T-cell (primary cell): ENCODE measurements at regions not wholly inside any gene's neighbourhood (a gene's known extent, or its start where the extent isn't known, plus 50 kb on each side); places are given as distances from the start of the nearest gene placed in this dataset.

Source experiments
- ATAC-seq, 4 experiments: fragments of 200-7000 bp in 3 of 4; fragments of 150-1000 bp in 1 of 4; cut with Tn5 transposase; replicated peaks in 1 of 4; 1 replicate in 3 of 4; 2 replicates in 1 of 4; pipeline ENCODE4 v1.10.0; 2021; ENCODE audit warnings: moderate library complexity in 3 of 4, mild to moderate bottlenecking in 2 of 4, moderate number of reproducible peaks in 1 of 4
- CTCF ChIA-PET, 2 donors: fragments of 300-600 bp; sonication (Branson Sonifier 250); formaldehyde crosslinking; loops; one replicate each; lab custom pipeline; 2022; ENCODE audit warnings: antibody characterized with exemption in 2 of 2; lab: Charles Lee
- POLR2A ChIA-PET, 2 donors: fragments of 300-600 bp; sonication (Branson Sonifier 250); formaldehyde crosslinking; loops; one replicate each; lab custom pipeline; 2022; ENCODE audit warnings: antibody characterized with exemption in 2 of 2; lab: Charles Lee
- DNase-seq, 35 experiments: peaks; one replicate each; pipeline versions ENCODE4 v3.0.0 to v3.0.0-alpha.2; 2013 to 2023
- H3K27ac ChIP-seq: one replicate; pipeline ENCODE4 v1.5.1; 2013; ENCODE audit warnings: low read length
- H3K27me3 ChIP-seq, 2 experiments: replicated peaks in 1 of 2; 1 replicate in 1 of 2; 2 replicates in 1 of 2; pipeline versions ENCODE4 v1.6.1 to v1.7.0; 2013; ENCODE audit warnings: low read length in 1 of 2, mixed read lengths in 1 of 2; ENCODE audit not compliant: control insufficient read depth in 2 of 2, insufficient read depth in 2 of 2; ENCODE audit errors: extremely low read depth in 1 of 2
- H3K36me3 ChIP-seq, 2 donors: 1 replicate in 1 of 2; 2 replicates in 1 of 2; pipeline versions ENCODE4 v1.6.1 to v1.7.0; 2013; ENCODE audit warnings: low read length in 1 of 2; ENCODE audit not compliant: control insufficient read depth in 2 of 2, insufficient read depth in 1 of 2; ENCODE audit errors: extremely low read depth in 1 of 2
- H3K4me1 ChIP-seq, 2 experiments: 1 replicate in 1 of 2; 2 replicates in 1 of 2; pipeline versions ENCODE4 v1.6.1 to v1.7.0; 2013; ENCODE audit warnings: low read length in 2 of 2, mixed read lengths in 1 of 2; ENCODE audit not compliant: insufficient read depth in 2 of 2, control insufficient read depth in 1 of 2; ENCODE audit errors: extremely low read depth in 1 of 2
- H3K4me3 ChIP-seq, 2 donors: 1 replicate in 1 of 2; 2 replicates in 1 of 2; pipeline versions ENCODE4 v1.5.1 to v1.7.0; 2013; ENCODE audit warnings: mild to moderate bottlenecking in 2 of 2, low read length in 1 of 2, moderate library complexity in 1 of 2; ENCODE audit not compliant: control insufficient read depth in 1 of 2; ENCODE audit errors: extremely low read depth in 1 of 2
- H3K9me3 ChIP-seq: 2 replicates; pipeline ENCODE4 v1.7.0; 2013
- H3K27ac Mint-ChIP-seq, 2 donors: one replicate each; pipeline ENCODE4 v1.8.0; 2020 to 2021; ENCODE audit warnings: mild to moderate bottlenecking in 2 of 2, mixed read lengths in 2 of 2
- H3K27me3 Mint-ChIP-seq, 2 donors: one replicate each; pipeline ENCODE4 v1.8.0; 2021 to 2022; ENCODE audit warnings: mixed read lengths in 2 of 2
- H3K36me3 Mint-ChIP-seq: one replicate; pipeline ENCODE4 v1.8.0; 2021; ENCODE audit warnings: mixed read lengths
- H3K4me1 Mint-ChIP-seq, 3 donors: one replicate each; pipeline ENCODE4 v1.8.0; 2020 to 2022; ENCODE audit warnings: mixed read lengths in 3 of 3, mild to moderate bottlenecking in 1 of 3
- H3K4me3 Mint-ChIP-seq, 3 donors: one replicate each; pipeline ENCODE4 v1.8.0; 2020 to 2022; ENCODE audit warnings: mild to moderate bottlenecking in 3 of 3, mixed read lengths in 3 of 3, moderate library complexity in 3 of 3
- H3K9me3 Mint-ChIP-seq, 3 donors: one replicate each; pipeline ENCODE4 v1.8.0; 2020 to 2022; ENCODE audit warnings: mixed read lengths in 3 of 3
- WGBS: methylation state at CpG from one replicate; pipeline ENCODE4 v1.1.5; 2013; ENCODE audit warnings: missing lambda C conversion rate; ENCODE audit not compliant: insufficient coverage; 5-methylcytosine and 5-hydroxymethylcytosine counted together

- no peaks in the 10 kb centered on the region for H3K9me3 Mint-ChIP-seq
- H3K27ac ChIP-seq: no peak overlapping the region
- H3K9me3 ChIP-seq: no peaks in the 10 kb centered on the region
- WGBS: 100% methylated on average over 2 of the region's 11 CpGs
- H3K27me3 Mint-ChIP-seq: peaks cover 3 to 9% of the 10 kb centered on the region in 2 donors
- no peaks in the 10 kb centered on the region for H3K36me3 ChIP-seq
- CTCF ChIA-PET: no interaction called here
- H3K36me3 Mint-ChIP-seq: no peaks in the 10 kb centered on the region
- ATAC-seq: no peak
- peaks cover 0 to 18% of the 10 kb centered on the region in 2 experiments for H3K27me3 ChIP-seq
- no peak overlapping the region for H3K4me3 Mint-ChIP-seq
- POLR2A ChIA-PET: no interaction called here
- no peak overlapping the region for H3K4me3 ChIP-seq
- H3K27ac Mint-ChIP-seq: no peak overlapping the region
- no peaks in the 10 kb centered on the region for H3K4me1 Mint-ChIP-seq
- H3K4me1 ChIP-seq: no peaks in the 10 kb centered on the region
- DNase-seq: no peak
These were observed 115.1 kb upstream of the GRAMD1B start for GRCh38 chr11:123314972-123315371.

GRCh38 chr11:123313262-123313661 lies 116.8 kb upstream of the GRAMD1B start:
- no peak for DNase-seq
- H3K27ac Mint-ChIP-seq: no peak overlapping the region
- CTCF ChIA-PET: no interaction called here
- Histone ChIP-seq H3K36me3 (no peaks in the 10 kb centered on the region), H3K27ac (no peak overlapping the region), H3K9me3 (no peaks in the 10 kb centered on the region), H3K27me3 (peaks cover 0 to 18% of the 10 kb centered on the region in 2 experiments), H3K4me1 (no peaks in the 10 kb centered on the region), H3K4me3 (no peak overlapping the region)
- H3K4me1 Mint-ChIP-seq: no peaks in the 10 kb centered on the region
- H3K9me3 Mint-ChIP-seq: no peaks in the 10 kb centered on the region
- peaks cover 2 to 9% of the 10 kb centered on the region in 2 donors for H3K27me3 Mint-ChIP-seq
- ATAC-seq: no peak
- H3K36me3 Mint-ChIP-seq: no peaks in the 10 kb centered on the region
- H3K4me3 Mint-ChIP-seq: no peak overlapping the region
- 100% methylated on average over 3 of the region's 5 CpGs for WGBS
- POLR2A ChIA-PET: no interaction called here

DNA sequence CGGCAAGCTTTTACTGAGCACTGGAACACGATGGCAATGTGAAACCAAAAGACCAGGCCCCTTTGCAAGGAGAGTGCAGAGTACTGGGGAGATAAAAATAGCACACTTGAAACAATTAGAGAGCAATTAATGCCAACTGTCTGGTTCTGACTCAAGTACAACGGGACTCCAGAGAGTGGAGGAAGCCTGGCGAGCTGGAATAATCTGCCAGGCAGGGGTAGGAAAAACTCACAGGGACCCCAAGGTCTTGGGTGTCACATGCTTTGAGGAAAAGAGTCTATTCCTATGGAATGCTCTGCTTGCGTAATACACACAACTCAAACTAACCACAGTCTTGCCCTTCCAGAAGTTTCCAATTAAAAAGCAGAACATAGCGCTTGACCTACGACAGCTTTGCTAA lies 113.0 kb upstream of the CLMP start:
- H3K4me3 Mint-ChIP-seq: no peak overlapping the region
- H3K9me3 Mint-ChIP-seq: no peaks in the 10 kb centered on the region
- ATAC-seq (no peak), DNase-seq (no peak)
- no peaks in the 10 kb centered on the region for H3K36me3 Mint-ChIP-seq
- Histone ChIP-seq H3K9me3 (no peaks in the 10 kb centered on the region), H3K27me3 (peaks cover 0 to 2% of the 10 kb centered on the region in 2 experiments), H3K36me3 (no peaks in the 10 kb centered on the region), H3K4me3 (no peak overlapping the region), H3K27ac (no peak overlapping the region), H3K4me1 (peaks cover 0 to 10% of the 10 kb centered on the region in 2 experiments)
- H3K27me3 Mint-ChIP-seq: peaks cover 0 to 5% of the 10 kb centered on the region in 2 donors
- WGBS: 40% methylated on average over 2 of the region's 7 CpGs
- CTCF ChIA-PET: interaction anchor here in 1 of 2 donors (1.2 kb wide), 1 partner anchor 9 kb away, joined by 4 read pairs; no protein-coding TSS in a partner anchor
- POLR2A ChIA-PET: no interaction called here
- peaks cover 12 to 18% (median 12%) of the 10 kb centered on the region in 3 donors for H3K4me1 Mint-ChIP-seq
- no peak overlapping the region for H3K27ac Mint-ChIP-seq

DNA sequence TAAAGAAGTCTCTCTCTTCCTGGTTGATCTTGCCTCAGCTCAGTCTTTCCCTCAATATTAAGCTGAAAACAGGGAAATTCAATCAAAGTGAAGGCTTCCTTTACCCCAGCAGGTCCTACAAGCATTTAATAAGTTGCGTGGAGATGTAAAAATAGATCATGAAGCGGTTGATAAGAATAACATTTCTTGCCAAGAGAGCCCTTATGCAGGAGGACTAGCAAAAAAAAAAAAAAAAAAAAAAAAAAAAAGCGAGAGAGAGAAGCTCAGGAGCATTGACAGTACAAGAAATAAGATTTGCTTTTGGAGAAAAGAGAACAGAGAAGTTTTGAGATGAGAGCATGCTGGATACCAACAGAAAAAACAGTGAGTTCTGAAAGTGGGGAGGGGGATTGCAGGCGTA lies 112.2 kb upstream of the CLMP start:
- no peaks in the 10 kb centered on the region for H3K9me3 Mint-ChIP-seq
- DNase-seq: no peak
- peaks cover 0 to 18% of the 10 kb centered on the region in 2 experiments for H3K4me1 ChIP-seq
- peaks cover 0 to 5% of the 10 kb centered on the region in 2 donors for H3K27me3 Mint-ChIP-seq
- no peak for ATAC-seq
- H3K36me3 ChIP-seq: no peaks in the 10 kb centered on the region
- no peak overlapping the region for H3K4me3 Mint-ChIP-seq
- H3K27ac Mint-ChIP-seq: no peak overlapping the region
- peaks cover 19 to 25% (median 19%) of the 10 kb centered on the region in 3 donors for H3K4me1 Mint-ChIP-seq
- ChIA-PET CTCF (interaction anchor here in 1 of 2 donors (0.6 to 0.7 kb wide), 2 partner anchors 34 to 44 kb away, joined by 3 read pairs; no protein-coding TSS in a partner anchor), POLR2A (interaction anchor here in 1 of 2 donors (0.6 to 0.7 kb wide), 2 partner anchors 229 to 431 kb away, joined by 4 read pairs; no protein-coding TSS in a partner anchor)
- no peaks in the 10 kb centered on the region for H3K9me3 ChIP-seq
- peaks cover 0 to 2% of the 10 kb centered on the region in 2 experiments for H3K27me3 ChIP-seq
- no peaks in the 10 kb centered on the region for H3K36me3 Mint-ChIP-seq
- 83% methylated on average over 1 of the region's 4 CpGs for WGBS
- H3K4me3 ChIP-seq: no peak overlapping the region
- no peak overlapping the region for H3K27ac ChIP-seq

DNA sequence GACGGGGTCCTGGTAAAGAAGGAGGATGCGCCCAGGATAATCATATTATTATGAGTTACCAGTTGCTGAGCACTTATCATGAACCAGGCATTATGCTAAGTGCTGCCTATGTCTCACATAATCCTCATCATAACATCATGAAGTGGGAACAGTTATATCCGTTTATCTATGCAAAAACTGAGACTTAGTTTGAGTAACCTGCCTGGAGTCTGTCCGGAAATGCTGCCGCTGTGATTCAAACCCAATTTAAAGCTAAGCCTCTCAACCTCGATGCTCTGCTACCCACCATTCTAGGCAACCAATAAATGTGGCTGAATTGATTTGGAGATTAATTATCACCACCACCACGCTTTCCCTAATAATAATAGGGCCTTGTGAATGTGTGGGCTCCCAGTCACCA lies 111.5 kb upstream of the CLMP start:
- DNase-seq: no peak
- WGBS: 100% methylated on average over 2 of the region's 7 CpGs
- Histone ChIP-seq H3K4me3 (no peak overlapping the region), H3K4me1 (peaks cover 0 to 24% of the 10 kb centered on the region in 2 experiments), H3K9me3 (no peaks in the 10 kb centered on the region), H3K27me3 (peaks cover 0 to 2% of the 10 kb centered on the region in 2 experiments), H3K36me3 (no peaks in the 10 kb centered on the region), H3K27ac (no peak overlapping the region)
- Mint-ChIP-seq H3K27me3 (peaks cover 2 to 5% of the 10 kb centered on the region in 2 donors), H3K4me1 (peaks cover 23 to 29% (median 24%) of the 10 kb centered on the region in 3 donors), H3K9me3 (no peaks in the 10 kb centered on the region), H3K36me3 (no peaks in the 10 kb centered on the region), H3K27ac (no peak overlapping the region), H3K4me3 (no peak overlapping the region)
- ATAC-seq: no peak
- ChIA-PET CTCF (interaction anchor here in 1 of 2 donors (0.6 kb wide), 1 partner anchor 54 kb away, joined by 5 read pairs; no protein-coding TSS in a partner anchor), POLR2A (interaction anchor here in 1 of 2 donors (0.7 kb wide), 1 partner anchor 431 kb away, joined by 4 read pairs; no protein-coding TSS in a partner anchor)

DNA sequence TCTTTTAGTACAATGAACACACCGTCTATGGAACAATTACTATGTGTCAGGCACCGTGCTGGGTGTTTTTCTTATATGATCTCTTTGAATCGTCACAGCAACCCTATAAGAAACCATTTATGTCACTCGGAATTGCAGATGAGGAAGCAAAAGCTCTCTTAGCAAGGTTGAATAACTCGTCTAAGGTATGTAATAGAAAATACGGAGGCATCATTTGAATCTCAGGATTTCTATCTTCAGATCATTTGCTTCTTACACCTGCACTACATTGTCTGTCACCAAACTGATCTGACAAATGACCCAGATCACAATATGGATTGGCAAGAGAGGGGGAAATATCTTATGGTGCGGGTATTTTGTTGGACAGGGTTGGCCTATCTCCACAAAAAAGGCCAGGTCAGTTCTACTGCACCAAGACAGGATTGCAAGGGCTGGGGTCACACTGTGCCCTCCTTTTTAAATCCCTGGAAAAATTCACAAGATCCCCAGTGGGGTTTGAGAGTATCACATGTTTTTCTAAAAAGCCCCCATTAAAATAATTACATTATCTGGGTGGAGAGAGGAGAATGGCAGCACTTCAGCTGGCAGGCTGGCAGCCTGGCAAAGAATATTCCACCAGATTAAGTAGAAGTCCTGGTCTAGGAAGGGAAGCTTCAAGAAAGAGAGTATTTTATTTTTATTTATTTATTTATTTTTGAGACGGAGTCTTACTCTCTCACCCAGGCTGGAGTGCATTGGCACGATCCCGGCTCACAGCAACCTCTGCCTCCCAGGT lies 110.7 kb upstream of the CLMP start:
- ATAC-seq (no peak), DNase-seq (no peak)
- H3K36me3 Mint-ChIP-seq: no peaks in the 10 kb centered on the region
- Histone ChIP-seq H3K4me3 (no peak overlapping the region), H3K27ac (no peak overlapping the region), H3K36me3 (no peaks in the 10 kb centered on the region), H3K27me3 (peaks cover 0 to 2% of the 10 kb centered on the region in 2 experiments), H3K9me3 (no peaks in the 10 kb centered on the region), H3K4me1 (peaks cover 7 to 30% of the 10 kb centered on the region in 2 experiments)
- peaks cover 30 to 37% (median 32%) of the 10 kb centered on the region in 3 donors for H3K4me1 Mint-ChIP-seq
- H3K27me3 Mint-ChIP-seq: peaks cover 2 to 5% of the 10 kb centered on the region in 2 donors
- 89% methylated on average over 2 of the region's 10 CpGs for WGBS
- POLR2A ChIA-PET: no interaction called here
- CTCF ChIA-PET: no interaction called here
- H3K27ac Mint-ChIP-seq: no peak overlapping the region
- H3K4me3 Mint-ChIP-seq: no peak overlapping the region
- no peaks in the 10 kb centered on the region for H3K9me3 Mint-ChIP-seq
